ENCODE measurements at regions not wholly inside any gene's neighbourhood (a gene's known extent, or its start where the extent isn't known, plus 50 kb on each side); places are given as distances from the start of the nearest gene placed in this dataset.

- H3K4me1 Mint-ChIP-seq (ENCODE audit: insufficient read depth, unreplicated experiment): peaks cover 15% of the 10 kb centered on the region
These were observed 117.2 kb upstream of the SCAF11 start for GRCh38 chr12:46107591-46107990.

DNA sequence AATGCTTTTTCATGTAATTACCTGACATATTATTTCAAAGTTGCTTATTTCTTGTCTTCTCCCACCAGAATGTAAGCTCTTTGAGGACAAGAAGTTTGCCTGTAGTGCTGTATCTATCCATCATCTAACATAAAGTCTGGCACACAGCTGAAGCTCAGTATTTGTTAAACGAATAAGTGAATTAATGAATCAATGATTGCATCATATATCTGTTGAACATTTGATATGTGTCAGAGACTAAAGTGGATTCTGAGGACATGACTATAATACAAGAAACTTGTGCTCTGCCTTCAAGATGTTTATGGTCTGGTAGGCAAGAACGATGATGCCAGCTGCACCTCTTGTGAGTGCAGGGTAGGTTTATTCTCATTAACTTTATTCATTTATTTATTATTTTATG lies 115.4 kb upstream of the SCAF11 start:
- H3K9me3 Mint-ChIP-seq (ENCODE audit: unreplicated experiment): no peaks in the 10 kb centered on the region
- intact Hi-C loops (cut with micrococcal nuclease): no loop called here
- H3K36me3 Mint-ChIP-seq (ENCODE audit: insufficient read depth, unreplicated experiment): no peaks in the 10 kb centered on the region
- BruUV-seq (replicated peaks): no TSS peak
- DNase-seq (ENCODE audit: unreplicated experiment): no peak
- CTCF ChIA-PET: interaction anchor here (2.0 to 3.8 kb wide), 2 partner anchors 19 to 33 kb away, joined by 6 to 24 read pairs; no protein-coding TSS in a partner anchor
- POLR2A ChIA-PET: interaction anchor here (0.7 to 1.0 kb wide), 4 partner anchors 19 to 927 kb away, joined by 3 read pairs; partner anchors contain the start of gene SCAF11
- no peak overlapping the region for H3K4me3 Mint-ChIP-seq (ENCODE audit: unreplicated experiment)
- no peaks in the 10 kb centered on the region for H3K27me3 Mint-ChIP-seq (ENCODE audit: insufficient read depth, unreplicated experiment)
- TF ChIP-seq, protein P1, sequence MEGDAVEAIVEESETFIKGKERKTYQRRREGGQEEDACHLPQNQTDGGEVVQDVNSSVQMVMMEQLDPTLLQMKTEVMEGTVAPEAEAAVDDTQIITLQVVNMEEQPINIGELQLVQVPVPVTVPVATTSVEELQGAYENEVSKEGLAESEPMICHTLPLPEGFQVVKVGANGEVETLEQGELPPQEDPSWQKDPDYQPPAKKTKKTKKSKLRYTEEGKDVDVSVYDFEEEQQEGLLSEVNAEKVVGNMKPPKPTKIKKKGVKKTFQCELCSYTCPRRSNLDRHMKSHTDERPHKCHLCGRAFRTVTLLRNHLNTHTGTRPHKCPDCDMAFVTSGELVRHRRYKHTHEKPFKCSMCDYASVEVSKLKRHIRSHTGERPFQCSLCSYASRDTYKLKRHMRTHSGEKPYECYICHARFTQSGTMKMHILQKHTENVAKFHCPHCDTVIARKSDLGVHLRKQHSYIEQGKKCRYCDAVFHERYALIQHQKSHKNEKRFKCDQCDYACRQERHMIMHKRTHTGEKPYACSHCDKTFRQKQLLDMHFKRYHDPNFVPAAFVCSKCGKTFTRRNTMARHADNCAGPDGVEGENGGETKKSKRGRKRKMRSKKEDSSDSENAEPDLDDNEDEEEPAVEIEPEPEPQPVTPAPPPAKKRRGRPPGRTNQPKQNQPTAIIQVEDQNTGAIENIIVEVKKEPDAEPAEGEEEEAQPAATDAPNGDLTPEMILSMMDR (IDR thresholded peaks at IDR 0.05; ENCODE audit: unreplicated experiment): no peak
- H3K27ac Mint-ChIP-seq (ENCODE audit: low read depth, unreplicated experiment): no peak overlapping the region
- peaks cover 23% of the 10 kb centered on the region for H3K4me1 Mint-ChIP-seq (ENCODE audit: insufficient read depth, unreplicated experiment)

More at GRCh38 chr12:46107591-46107990, 117.2 kb upstream of the SCAF11 start:
- POLR2A ChIA-PET: interaction anchor here (1.3 to 1.5 kb wide), 2 partner anchors 17 to 36 kb away, joined by 3 to 5 read pairs; no protein-coding TSS in a partner anchor
- Mint-ChIP-seq H3K4me3 (ENCODE audit: unreplicated experiment) (no peak overlapping the region), H3K27ac (ENCODE audit: low read depth, unreplicated experiment) (peak overlapping the region; percentile 89), H3K27me3 (ENCODE audit: insufficient read depth, unreplicated experiment) (no peaks in the 10 kb centered on the region), H3K36me3 (ENCODE audit: insufficient read depth, unreplicated experiment) (no peaks in the 10 kb centered on the region), H3K9me3 (ENCODE audit: unreplicated experiment) (no peaks in the 10 kb centered on the region)
- CTCF ChIA-PET: interaction anchor here (3.1 kb wide), 1 partner anchor 17 kb away, joined by 34 read pairs; no protein-coding TSS in a partner anchor
- intact Hi-C loops (cut with micrococcal nuclease): no loop called here
- peak; percentile 55 for DNase-seq (ENCODE audit: unreplicated experiment)
- no TSS peak for BruUV-seq (replicated peaks)
- TF ChIP-seq, protein P1 (IDR thresholded peaks at IDR 0.05; ENCODE audit: unreplicated experiment): no peak

DNA sequence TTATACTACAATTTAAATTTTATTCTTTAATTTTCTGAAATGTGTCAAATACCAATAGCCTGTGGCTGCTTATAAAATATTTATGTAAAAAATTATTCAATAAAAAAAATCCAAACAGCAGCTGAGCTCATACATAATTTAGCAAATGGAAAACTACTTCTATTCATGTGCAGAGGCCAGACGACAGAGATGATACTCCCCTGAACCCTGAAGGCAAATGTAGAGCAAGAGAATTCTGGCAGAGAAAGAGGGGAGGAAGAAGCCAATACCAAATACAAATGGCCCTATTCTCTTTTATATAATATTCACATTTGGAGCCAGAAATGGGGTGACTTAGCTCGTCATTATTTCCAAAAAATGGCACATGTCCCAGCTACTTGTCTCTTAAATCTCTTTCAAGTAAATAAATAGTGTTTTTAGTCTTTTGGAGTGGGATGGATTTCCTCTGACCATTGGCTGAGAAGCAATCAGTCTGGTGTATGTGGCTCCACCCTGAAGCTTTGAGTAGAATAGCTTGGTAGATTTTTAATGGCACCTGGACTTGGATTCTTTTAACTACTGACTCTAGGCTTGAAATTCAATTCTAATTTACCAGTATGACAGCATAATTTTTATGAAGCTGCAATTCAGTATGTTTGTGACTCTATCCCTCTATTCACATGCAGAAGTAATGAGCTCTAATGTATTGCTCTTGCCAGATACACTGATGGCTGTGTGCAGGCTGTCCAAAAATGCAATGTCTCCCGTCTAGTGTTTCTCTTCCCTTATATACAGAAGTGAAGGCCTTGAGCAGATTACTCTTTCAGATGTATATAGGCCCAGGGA lies 113.4 kb upstream of the SCAF11 start:
- intact Hi-C loops (cut with micrococcal nuclease): no loop called here
- no peak overlapping the region for H3K4me3 Mint-ChIP-seq (ENCODE audit: unreplicated experiment)
- H3K9me3 Mint-ChIP-seq (ENCODE audit: unreplicated experiment): no peaks in the 10 kb centered on the region
- peaks cover 23% of the 10 kb centered on the region for H3K4me1 Mint-ChIP-seq (ENCODE audit: insufficient read depth, unreplicated experiment)
- CTCF ChIA-PET: interaction anchor here (0.5 to 3.8 kb wide), 6 partner anchors 8 to 139 kb away, joined by 3 to 24 read pairs (median 4); no protein-coding TSS in a partner anchor
- H3K27ac Mint-ChIP-seq (ENCODE audit: low read depth, unreplicated experiment): no peak overlapping the region
- POLR2A ChIA-PET: interaction anchor here (0.7 to 1.2 kb wide), 6 partner anchors 10 to 36 kb away, joined by 3 to 4 read pairs (median 4); no protein-coding TSS in a partner anchor
- no TSS peak for BruUV-seq (replicated peaks)
- H3K36me3 Mint-ChIP-seq (ENCODE audit: insufficient read depth, unreplicated experiment): no peaks in the 10 kb centered on the region
- no peaks in the 10 kb centered on the region for H3K27me3 Mint-ChIP-seq (ENCODE audit: insufficient read depth, unreplicated experiment)
- DNase-seq (ENCODE audit: unreplicated experiment): no peak
- TF ChIP-seq, protein P1 (IDR thresholded peaks at IDR 0.05; ENCODE audit: unreplicated experiment): no peak

- Mint-ChIP-seq H3K36me3 (ENCODE audit: insufficient read depth, unreplicated experiment) (no peaks in the 10 kb centered on the region), H3K4me3 (ENCODE audit: unreplicated experiment) (no peak overlapping the region), H3K27ac (ENCODE audit: low read depth, unreplicated experiment) (no peak overlapping the region), H3K9me3 (ENCODE audit: unreplicated experiment) (no peaks in the 10 kb centered on the region), H3K27me3 (ENCODE audit: insufficient read depth, unreplicated experiment) (no peaks in the 10 kb centered on the region), H3K4me1 (ENCODE audit: insufficient read depth, unreplicated experiment) (peaks cover 8% of the 10 kb centered on the region)
- CTCF ChIA-PET: interaction anchor here (0.6 to 1.3 kb wide), 3 partner anchors 11 to 29 kb away, joined by 3 to 4 read pairs (median 3); no protein-coding TSS in a partner anchor
- no peak for DNase-seq (ENCODE audit: unreplicated experiment)
- POLR2A ChIA-PET: no interaction called here
- no TSS peak for BruUV-seq (replicated peaks)
- intact Hi-C loops (cut with micrococcal nuclease): no loop called here
- TF ChIP-seq, protein P1 (IDR thresholded peaks at IDR 0.05; ENCODE audit: unreplicated experiment): no peak
These were observed 111.1 kb upstream of the SCAF11 start for GRCh38 chr12:46101485-46101869.

Data from MCF 10A (cell line).